Neural cell (in vitro differentiated cells): ENCODE measurements at regions not wholly inside any gene's neighbourhood (a gene's known extent, or its start where the extent isn't known, plus 50 kb on each side); places are given as distances from the start of the nearest gene placed in this dataset.

ENCODE experiments used
- EP300 ChIP-seq: fragments of 450-650 bp; conservative IDR thresholded peaks from 2 replicates; pipeline ENCODE4 v1.6.1; 2014; ENCODE audit warnings: antibody characterized with exemption, mild to moderate bottlenecking, moderate library complexity; ENCODE audit not compliant: poor library complexity, severe bottlenecking
- EZH2 ChIP-seq: fragments of 200-600, 300-800 bp; shearing (Covaris generic), sonication (generic); IDR thresholded peaks from 2 replicates; pipeline ENCODE4 v1.6.1; 2014; ENCODE audit warnings: antibody characterized with exemption, low read length, borderline replicate concordance, mild to moderate bottlenecking; ENCODE audit not compliant: insufficient read depth, poor library complexity, severe bottlenecking
- MXI1 ChIP-seq: fragments of 450-650 bp; conservative IDR thresholded peaks from 2 replicates; pipeline ENCODE4 v1.6.1; 2014; ENCODE audit warnings: antibody characterized with exemption, mild to moderate bottlenecking; ENCODE audit not compliant: poor library complexity, severe bottlenecking
- POLR2AphosphoS5 ChIP-seq: IDR thresholded peaks from 2 replicates; pipeline ENCODE4 v1.6.1; 2012
- REST ChIP-seq: IDR thresholded peaks from 2 replicates; pipeline ENCODE4 v1.6.1; 2012; ENCODE audit warnings: borderline replicate concordance
- TF ChIP-seq, protein P1 (sequence below): fragments of 450-650 bp; IDR thresholded peaks from 2 replicates; pipeline ENCODE4 v1.5.1; 2014; ENCODE audit warnings: antibody characterized with exemption, mild to moderate bottlenecking, moderate library complexity; ENCODE audit not compliant: poor library complexity, severe bottlenecking

DNA sequence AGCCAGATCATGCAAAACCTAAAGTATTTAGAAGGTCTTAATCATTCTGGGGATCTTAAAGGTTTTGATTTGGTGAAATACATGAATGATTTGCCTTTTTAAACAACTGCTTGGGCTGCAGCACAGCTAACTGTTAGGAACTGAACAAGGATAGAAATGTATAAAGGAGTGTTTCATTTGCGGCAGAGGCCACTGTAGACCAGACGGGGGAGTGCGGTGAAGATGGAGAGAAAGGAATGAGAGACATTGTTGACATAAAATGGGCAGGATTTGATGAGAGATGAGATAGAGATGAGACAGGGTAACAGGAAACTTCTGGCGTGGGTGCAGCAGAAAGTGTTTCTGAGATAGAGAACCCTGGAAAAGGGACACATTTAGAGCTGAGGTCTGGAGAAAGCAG is 308.1 kb downstream of the TMX3 start:
- TF ChIP-seq, protein P1, sequence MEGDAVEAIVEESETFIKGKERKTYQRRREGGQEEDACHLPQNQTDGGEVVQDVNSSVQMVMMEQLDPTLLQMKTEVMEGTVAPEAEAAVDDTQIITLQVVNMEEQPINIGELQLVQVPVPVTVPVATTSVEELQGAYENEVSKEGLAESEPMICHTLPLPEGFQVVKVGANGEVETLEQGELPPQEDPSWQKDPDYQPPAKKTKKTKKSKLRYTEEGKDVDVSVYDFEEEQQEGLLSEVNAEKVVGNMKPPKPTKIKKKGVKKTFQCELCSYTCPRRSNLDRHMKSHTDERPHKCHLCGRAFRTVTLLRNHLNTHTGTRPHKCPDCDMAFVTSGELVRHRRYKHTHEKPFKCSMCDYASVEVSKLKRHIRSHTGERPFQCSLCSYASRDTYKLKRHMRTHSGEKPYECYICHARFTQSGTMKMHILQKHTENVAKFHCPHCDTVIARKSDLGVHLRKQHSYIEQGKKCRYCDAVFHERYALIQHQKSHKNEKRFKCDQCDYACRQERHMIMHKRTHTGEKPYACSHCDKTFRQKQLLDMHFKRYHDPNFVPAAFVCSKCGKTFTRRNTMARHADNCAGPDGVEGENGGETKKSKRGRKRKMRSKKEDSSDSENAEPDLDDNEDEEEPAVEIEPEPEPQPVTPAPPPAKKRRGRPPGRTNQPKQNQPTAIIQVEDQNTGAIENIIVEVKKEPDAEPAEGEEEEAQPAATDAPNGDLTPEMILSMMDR: no peak
- TF ChIP-seq POLR2AphosphoS5 (no peak), EP300 (no peak), MXI1 (no peak), REST (no peak), EZH2 (no peak)
